ENCODE measurements at regions not wholly inside any gene's neighbourhood (a gene's known extent, or its start where the extent isn't known, plus 50 kb on each side); places are given as distances from the start of the nearest gene placed in this dataset.

DNA sequence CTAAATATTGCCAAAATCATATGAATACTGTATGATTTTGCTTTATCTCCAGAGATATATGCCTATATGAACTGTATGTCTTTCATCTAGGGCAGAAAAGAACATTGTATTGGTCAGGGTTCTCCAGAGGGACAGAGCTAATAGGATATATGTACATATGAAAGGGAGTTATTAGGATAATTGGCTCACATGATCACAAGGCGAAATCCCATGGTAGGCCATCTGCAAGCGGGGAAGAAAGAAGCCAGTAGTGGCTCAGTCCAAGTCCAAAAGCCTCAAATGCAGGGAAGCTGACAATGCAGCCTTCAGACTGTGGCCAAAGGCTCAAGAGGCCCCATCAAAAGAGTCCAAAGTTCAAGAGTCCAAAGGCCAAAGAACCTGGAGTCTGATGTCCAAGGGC, 209.9 kb downstream of the RNF144A start:
- DNase-seq (ENCODE audit: extremely low spot score, unreplicated experiment) = no peak
- Mint-ChIP-seq H3K27me3 (no peaks in the 10 kb centered on the region), H3K4me1 (ENCODE audit: unreplicated experiment) (peaks cover 6% of the 10 kb centered on the region), H3K4me3 (no peak overlapping the region), H3K36me3 (no peaks in the 10 kb centered on the region), H3K9me3 (peaks cover 10% of the 10 kb centered on the region), H3K27ac (no peak overlapping the region)
- no peak for TF ChIP-seq CTCF (conservative IDR thresholded peaks at IDR 0.05)

GRCh38 chr2:7127687-7128086, 210.5 kb downstream of the RNF144A start:
- DNase-seq (ENCODE audit: extremely low spot score, unreplicated experiment) = no peak
- Mint-ChIP-seq H3K4me1 (ENCODE audit: unreplicated experiment) (peaks cover under 1% of the 10 kb centered on the region), H3K9me3 (peaks cover 10% of the 10 kb centered on the region), H3K36me3 (no peaks in the 10 kb centered on the region), H3K27me3 (no peaks in the 10 kb centered on the region), H3K27ac (no peak overlapping the region), H3K4me3 (no peak overlapping the region)
- TF ChIP-seq CTCF (conservative IDR thresholded peaks at IDR 0.05) = no peak

- TF ChIP-seq CTCF (conservative IDR thresholded peaks at IDR 0.05) = no peak
- Mint-ChIP-seq H3K9me3 (peaks cover 10% of the 10 kb centered on the region), H3K36me3 (no peaks in the 10 kb centered on the region), H3K27me3 (no peaks in the 10 kb centered on the region), H3K27ac (no peak overlapping the region), H3K4me3 (no peak overlapping the region), H3K4me1 (ENCODE audit: unreplicated experiment) (no peaks in the 10 kb centered on the region)
- DNase-seq (ENCODE audit: extremely low spot score, unreplicated experiment) = no peak
Measured at GRCh38 chr2:7131261-7131660, 214.0 kb downstream of the RNF144A start.

GRCh38 chr2:7132753-7133152, 215.5 kb downstream of the RNF144A start:
- DNase-seq (ENCODE audit: extremely low spot score, unreplicated experiment) = no peak
- no peak for TF ChIP-seq CTCF (conservative IDR thresholded peaks at IDR 0.05)
- Mint-ChIP-seq H3K4me1 (ENCODE audit: unreplicated experiment) (no peaks in the 10 kb centered on the region), H3K27ac (no peak overlapping the region), H3K9me3 (peaks cover 4% of the 10 kb centered on the region), H3K27me3 (no peaks in the 10 kb centered on the region), H3K36me3 (no peaks in the 10 kb centered on the region), H3K4me3 (no peak overlapping the region)

DNA sequence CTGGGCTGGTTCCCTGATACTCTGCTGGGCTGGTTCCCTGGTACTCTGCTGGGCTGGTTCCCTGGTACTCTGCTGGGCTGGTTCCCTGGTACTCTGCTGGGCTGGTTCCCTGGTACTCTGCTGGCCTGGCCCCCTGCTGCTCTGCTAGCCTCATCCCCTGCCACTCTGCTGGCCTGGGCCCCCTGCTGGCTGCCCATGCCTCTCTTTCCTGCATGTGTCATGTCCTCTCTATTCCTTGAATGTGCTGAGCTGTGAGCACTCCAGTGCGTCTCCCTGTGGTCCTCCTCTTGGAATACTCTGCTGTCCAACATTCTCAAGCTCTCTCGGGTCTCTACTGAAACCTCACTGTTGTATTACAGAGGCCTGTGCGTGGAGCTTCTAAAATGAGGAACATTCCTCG, 216.3 kb downstream of the RNF144A start:
- Mint-ChIP-seq H3K27me3 (no peaks in the 10 kb centered on the region), H3K9me3 (peaks cover 2% of the 10 kb centered on the region), H3K36me3 (no peaks in the 10 kb centered on the region), H3K4me1 (ENCODE audit: unreplicated experiment) (no peaks in the 10 kb centered on the region), H3K4me3 (no peak overlapping the region), H3K27ac (no peak overlapping the region)
- TF ChIP-seq CTCF (conservative IDR thresholded peaks at IDR 0.05) = no peak
- no peak for DNase-seq (ENCODE audit: extremely low spot score, unreplicated experiment)

DNA sequence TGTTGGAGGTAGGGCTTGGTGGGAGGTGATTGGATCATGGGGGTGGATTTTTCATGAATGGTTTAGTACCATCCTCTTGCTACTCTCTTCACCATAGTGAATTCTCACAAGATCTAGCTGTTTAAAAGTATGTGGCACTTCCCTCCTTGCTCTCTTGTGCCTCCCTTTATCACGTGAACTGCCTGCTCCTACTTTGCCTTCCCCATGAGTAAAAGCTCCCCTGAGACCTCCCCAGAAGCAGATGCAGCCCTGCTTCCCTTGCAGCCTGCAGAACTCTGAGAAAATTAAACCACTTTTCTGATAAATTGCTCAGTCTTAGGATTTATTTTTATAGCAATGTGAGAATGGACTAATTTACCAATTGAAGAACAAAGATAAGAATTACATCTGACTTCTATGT, 223.1 kb downstream of the RNF144A start:
- DNase-seq (ENCODE audit: extremely low spot score, unreplicated experiment) = no peak
- no peaks in the 10 kb centered on the region for H3K36me3 Mint-ChIP-seq
- H3K27me3 Mint-ChIP-seq = peaks cover 3% of the 10 kb centered on the region
- H3K4me3 Mint-ChIP-seq = no peak overlapping the region
- H3K4me1 Mint-ChIP-seq (ENCODE audit: unreplicated experiment) = no peaks in the 10 kb centered on the region
- H3K27ac Mint-ChIP-seq = no peak overlapping the region
- no peak for TF ChIP-seq CTCF (conservative IDR thresholded peaks at IDR 0.05)
- no peaks in the 10 kb centered on the region for H3K9me3 Mint-ChIP-seq

All from type B pancreatic cell (in vitro differentiated cells).